Subcutaneous abdominal adipose tissue (tissue), 5 donors: ENCODE measurements at regions not wholly inside any gene's neighbourhood (a gene's known extent, or its start where the extent isn't known, plus 50 kb on each side); places are given as distances from the start of the nearest gene placed in this dataset.

Experiments
- H3K27ac ChIP-seq: one replicate; pipeline ENCODE4 v1.7.0; 2013; ENCODE audit warnings: low read depth, mild to moderate bottlenecking, inconsistent platforms, low read length, moderate library complexity
- H3K27me3 ChIP-seq, 5 donors: one replicate each; pipeline ENCODE4 v1.7.0; 2013; ENCODE audit warnings: low read length in 5 of 5, inconsistent platforms in 1 of 5; ENCODE audit not compliant: control insufficient read depth in 5 of 5, insufficient read depth in 4 of 5
- H3K36me3 ChIP-seq, 5 donors: one replicate each; pipeline ENCODE4 v1.7.0; 2013; ENCODE audit warnings: low read length in 5 of 5; ENCODE audit not compliant: control insufficient read depth in 5 of 5, insufficient read depth in 5 of 5
- H3K4me1 ChIP-seq, 5 donors: one replicate each; pipeline ENCODE4 v1.7.0; 2013; ENCODE audit warnings: low read length in 5 of 5, mild to moderate bottlenecking in 3 of 5, moderate library complexity in 1 of 5; ENCODE audit not compliant: control insufficient read depth in 5 of 5, insufficient read depth in 5 of 5
- H3K4me3 ChIP-seq, 5 donors: one replicate each; pipeline ENCODE4 v1.7.0; 2013; ENCODE audit warnings: low read length in 5 of 5, low read depth in 1 of 5
- H3K9ac ChIP-seq, 5 donors: one replicate each; pipeline ENCODE4 v1.7.0; 2013; ENCODE audit warnings: low read length in 5 of 5, mild to moderate bottlenecking in 4 of 5, moderate library complexity in 3 of 5
- H3K9me3 ChIP-seq, 5 donors: one replicate each; pipeline ENCODE4 v1.7.0; 2013; ENCODE audit warnings: low read length in 5 of 5; ENCODE audit not compliant: control insufficient read depth in 5 of 5
- donor health status: healthy.
- donor health status: healthy.
- donor health status: healthy.
- donor health status: healthy.
- donor health status: healthy.

DNA sequence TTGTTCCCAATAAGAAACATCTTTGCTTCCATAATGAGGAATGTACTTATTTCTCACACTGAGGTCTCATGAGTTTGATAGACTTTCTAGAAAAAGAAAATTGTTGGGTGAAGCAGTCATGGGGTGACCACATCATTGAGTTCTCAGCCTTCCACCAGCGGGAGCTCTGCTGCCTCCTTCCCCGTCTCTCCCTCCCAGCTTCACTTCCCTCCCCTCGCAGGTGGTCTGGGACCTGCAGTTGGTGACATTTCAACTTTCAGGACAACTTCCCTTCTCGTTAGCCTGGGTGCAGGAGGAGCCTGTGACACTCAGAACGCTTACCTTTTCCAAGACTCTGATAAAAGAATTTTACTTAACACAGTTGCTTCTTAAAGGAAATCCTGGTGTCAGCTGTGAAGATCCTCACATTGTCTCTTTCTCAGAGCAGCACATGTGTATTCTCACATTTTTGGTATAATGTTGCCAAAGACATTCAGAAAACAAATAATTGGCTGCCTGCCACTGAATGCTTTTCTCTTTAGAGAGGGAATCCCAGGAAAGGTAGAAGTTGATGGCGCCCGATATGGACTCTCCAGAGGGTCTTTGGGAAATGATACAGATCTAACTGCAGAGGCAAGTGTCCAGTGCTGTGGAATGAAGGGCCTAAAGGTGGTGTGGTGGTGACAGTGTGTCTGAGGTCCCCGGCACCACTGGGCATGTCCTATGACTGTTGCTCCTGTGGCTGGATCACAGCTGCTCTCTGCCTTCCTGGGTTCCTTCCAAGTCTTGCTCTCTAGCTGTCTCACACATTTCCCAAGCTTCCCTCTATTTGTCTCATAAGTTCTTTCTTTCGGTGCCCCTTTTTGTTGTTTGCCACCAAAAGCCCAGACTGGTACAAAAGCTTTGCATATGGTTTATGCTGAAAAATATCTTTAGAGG, 238.1 kb downstream of the GAS1 start:
- no peaks in the 10 kb centered on the region for H3K27me3 ChIP-seq
- H3K4me3 ChIP-seq = no peak overlapping the region
- no peaks in the 10 kb centered on the region for H3K36me3 ChIP-seq
- peaks cover 0 to 13% (median 0%) of the 10 kb centered on the region in 5 donors for H3K4me1 ChIP-seq
- H3K9ac ChIP-seq = no peak overlapping the region
- H3K27ac ChIP-seq = no peak overlapping the region
- H3K9me3 ChIP-seq = no peaks in the 10 kb centered on the region

- H3K9ac ChIP-seq = no peak overlapping the region
- no peak overlapping the region for H3K27ac ChIP-seq
- no peaks in the 10 kb centered on the region for H3K27me3 ChIP-seq
- peaks cover 0 to 13% (median 0%) of the 10 kb centered on the region in 5 donors for H3K4me1 ChIP-seq
- H3K9me3 ChIP-seq = no peaks in the 10 kb centered on the region
- no peaks in the 10 kb centered on the region for H3K36me3 ChIP-seq
- H3K4me3 ChIP-seq = no peak overlapping the region
Observed at GRCh38 chr9:86707932-86708510, 239.3 kb downstream of the GAS1 start.

GRCh38 chr9:86706391-86706790, 240.9 kb downstream of the GAS1 start:
- no peak overlapping the region for H3K27ac ChIP-seq
- no peaks in the 10 kb centered on the region for H3K9me3 ChIP-seq
- peaks cover 0 to 13% (median 0%) of the 10 kb centered on the region in 5 donors for H3K4me1 ChIP-seq
- H3K27me3 ChIP-seq = no peaks in the 10 kb centered on the region
- no peak overlapping the region for H3K9ac ChIP-seq
- no peak overlapping the region for H3K4me3 ChIP-seq
- no peaks in the 10 kb centered on the region for H3K36me3 ChIP-seq

GRCh38 chr9:86705490-86705889, 241.8 kb downstream of the GAS1 start:
- Histone ChIP-seq H3K9me3 (no peaks in the 10 kb centered on the region), H3K4me1 (peaks cover 2 to 20% (median 9%) of the 10 kb centered on the region in 5 donors)

DNA sequence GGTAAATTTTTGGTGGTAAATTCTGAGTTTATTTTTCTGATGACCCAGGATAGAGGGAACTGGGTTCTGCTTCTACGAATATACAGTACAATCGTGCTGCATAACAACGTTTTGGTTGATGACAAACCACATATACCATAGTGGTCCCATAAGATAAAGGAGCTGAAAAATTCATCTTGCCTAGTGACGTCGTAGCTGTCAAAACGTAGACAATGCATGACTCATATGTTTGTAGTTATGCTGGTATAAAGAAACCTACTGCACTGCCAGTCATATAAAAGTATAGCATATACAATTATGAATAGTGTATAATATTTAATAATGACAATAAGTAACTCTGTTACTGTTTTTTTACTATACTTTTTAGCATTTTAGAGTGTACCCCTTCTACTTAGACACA, 244.0 kb downstream of the GAS1 start:
- H3K27me3 ChIP-seq = no peaks in the 10 kb centered on the region
- no peaks in the 10 kb centered on the region for H3K36me3 ChIP-seq
- H3K9me3 ChIP-seq = no peaks in the 10 kb centered on the region
- peaks cover 2 to 13% (median 8%) of the 10 kb centered on the region in 5 donors for H3K4me1 ChIP-seq
- no peak overlapping the region for H3K9ac ChIP-seq
- no peak overlapping the region for H3K27ac ChIP-seq
- no peak overlapping the region for H3K4me3 ChIP-seq

More at GRCh38 chr9:86705490-86705889, 241.8 kb downstream of the GAS1 start:
- Histone ChIP-seq H3K4me3 (no peak overlapping the region), H3K27me3 (no peaks in the 10 kb centered on the region), H3K9ac (no peak overlapping the region), H3K27ac (no peak overlapping the region), H3K36me3 (no peaks in the 10 kb centered on the region)

DNA sequence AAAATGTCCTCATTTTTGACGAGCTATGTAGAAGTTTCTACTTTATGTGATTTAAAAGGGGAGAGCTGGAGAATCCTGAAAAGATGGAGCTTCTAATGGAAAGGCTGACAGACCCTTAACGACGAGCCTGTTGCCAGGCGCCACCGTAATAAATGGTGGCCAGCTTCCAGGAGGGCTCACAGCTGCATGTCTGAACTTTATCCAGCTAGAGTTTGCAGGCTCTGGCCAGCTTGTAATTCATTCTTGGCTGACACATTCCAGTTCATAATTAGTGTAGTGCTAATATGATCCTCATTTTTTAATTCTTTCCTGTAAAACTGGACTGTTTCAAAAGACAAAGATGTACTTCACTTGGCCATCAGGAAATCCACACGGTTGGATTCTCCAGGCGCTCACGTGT, 246.7 kb downstream of the GAS1 start:
- Histone ChIP-seq H3K36me3 (no peaks in the 10 kb centered on the region), H3K4me3 (no peak overlapping the region), H3K9me3 (no peaks in the 10 kb centered on the region), H3K9ac (no peak overlapping the region), H3K27ac (no peak overlapping the region), H3K27me3 (no peaks in the 10 kb centered on the region), H3K4me1 (peaks cover 2 to 20% (median 8%) of the 10 kb centered on the region in 5 donors)

- Histone ChIP-seq H3K9me3 (no peaks in the 10 kb centered on the region), H3K4me1 (peaks cover 2 to 20% (median 8%) of the 10 kb centered on the region in 5 donors), H3K36me3 (no peaks in the 10 kb centered on the region), H3K9ac (no peak overlapping the region), H3K27me3 (no peaks in the 10 kb centered on the region), H3K27ac (no peak overlapping the region), H3K4me3 (no peak overlapping the region)
Observed at GRCh38 chr9:86697999-86698398, 249.3 kb downstream of the GAS1 start.

- no peak overlapping the region for H3K27ac ChIP-seq
- no peaks in the 10 kb centered on the region for H3K27me3 ChIP-seq
- no peak overlapping the region for H3K4me3 ChIP-seq
- H3K36me3 ChIP-seq = no peaks in the 10 kb centered on the region
- H3K9ac ChIP-seq = no peak overlapping the region
- peaks cover 2 to 20% (median 8%) of the 10 kb centered on the region in 5 donors for H3K4me1 ChIP-seq
- no peaks in the 10 kb centered on the region for H3K9me3 ChIP-seq
Observed at GRCh38 chr9:86697213-86697612, 250.1 kb downstream of the GAS1 start.

DNA sequence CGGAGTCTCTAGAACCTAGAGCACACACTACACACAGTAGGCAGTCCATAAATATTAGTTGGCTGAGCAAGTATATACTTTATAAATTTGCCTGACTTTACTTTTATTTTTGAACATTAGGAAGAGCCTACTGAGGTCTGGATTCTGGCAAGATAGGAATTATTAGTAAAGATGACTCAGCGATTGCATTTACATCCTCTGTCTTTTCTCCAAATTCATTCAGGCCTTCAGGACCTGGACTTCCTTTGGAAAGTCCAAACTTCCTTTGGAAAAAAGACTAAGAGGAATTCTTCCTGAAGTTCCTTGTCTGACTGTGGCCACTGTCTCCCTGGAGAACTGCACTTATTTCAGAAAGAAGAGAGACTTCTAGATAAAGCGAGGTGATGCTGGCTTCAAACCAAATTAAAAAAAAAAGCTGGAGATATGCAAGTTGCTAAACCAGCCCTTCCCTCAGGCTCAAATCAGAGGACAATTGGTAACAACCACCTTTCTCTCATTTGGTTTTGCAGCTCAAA, 251.3 kb downstream of the GAS1 start:
- H3K9me3 ChIP-seq = no peaks in the 10 kb centered on the region
- H3K36me3 ChIP-seq = no peaks in the 10 kb centered on the region
- H3K9ac ChIP-seq = no peak overlapping the region
- no peak overlapping the region for H3K27ac ChIP-seq
- no peak overlapping the region for H3K4me3 ChIP-seq
- no peaks in the 10 kb centered on the region for H3K27me3 ChIP-seq
- peaks cover 2 to 16% (median 6%) of the 10 kb centered on the region in 5 donors for H3K4me1 ChIP-seq

DNA sequence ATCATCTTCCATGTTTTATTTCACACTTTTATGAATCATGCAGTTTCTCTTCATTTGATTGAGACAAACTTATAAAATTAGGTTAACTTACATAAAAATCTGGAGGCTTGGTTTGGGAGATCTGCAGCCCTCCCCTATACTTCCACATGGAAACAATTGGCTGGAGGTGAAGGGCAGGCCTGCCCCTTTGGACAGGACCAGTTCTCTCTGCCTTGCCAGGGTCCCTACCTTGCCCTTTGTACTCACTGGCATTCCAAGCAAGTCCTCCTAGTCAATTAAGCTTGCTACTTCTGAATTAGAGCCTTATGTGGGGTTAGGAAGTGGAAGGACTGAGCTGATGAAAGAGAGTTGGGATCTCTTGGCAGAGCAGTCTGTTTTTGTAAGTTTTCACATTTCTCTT, 257.3 kb downstream of the GAS1 start:
- Histone ChIP-seq H3K4me1 (no peaks in the 10 kb centered on the region), H3K27ac (no peak overlapping the region), H3K36me3 (no peaks in the 10 kb centered on the region), H3K27me3 (no peaks in the 10 kb centered on the region), H3K4me3 (no peak overlapping the region), H3K9ac (no peak overlapping the region), H3K9me3 (no peaks in the 10 kb centered on the region)
